Omental fat pad (tissue), 3 donors: ENCODE measurements at regions not wholly inside any gene's neighbourhood (a gene's known extent, or its start where the extent isn't known, plus 50 kb on each side); places are given as distances from the start of the nearest gene placed in this dataset.

Experiments
- ATAC-seq: fragments of 150-250 bp; one replicate; pipeline ENCODE4 v1.9.1; 2016; ENCODE audit warnings: mild to moderate bottlenecking, moderate library complexity; ENCODE audit not compliant: low FRiP score
- DNase-seq: peaks from one replicate; pipeline ENCODE4 v3.0.0-alpha.2; 2019; ENCODE audit warnings: low spot score
- TF ChIP-seq, protein P1 (sequence below), 3 donors: fragments of 450-650 bp; IDR thresholded peaks; one replicate each; pipeline ENCODE4 v1.5.1; 2016 to 2017; ENCODE audit warnings: antibody characterized with exemption in 3 of 3, mild to moderate bottlenecking in 3 of 3, moderate library complexity in 2 of 3

- no peak for ATAC-seq
- no peak for DNase-seq
- TF ChIP-seq, protein P1, sequence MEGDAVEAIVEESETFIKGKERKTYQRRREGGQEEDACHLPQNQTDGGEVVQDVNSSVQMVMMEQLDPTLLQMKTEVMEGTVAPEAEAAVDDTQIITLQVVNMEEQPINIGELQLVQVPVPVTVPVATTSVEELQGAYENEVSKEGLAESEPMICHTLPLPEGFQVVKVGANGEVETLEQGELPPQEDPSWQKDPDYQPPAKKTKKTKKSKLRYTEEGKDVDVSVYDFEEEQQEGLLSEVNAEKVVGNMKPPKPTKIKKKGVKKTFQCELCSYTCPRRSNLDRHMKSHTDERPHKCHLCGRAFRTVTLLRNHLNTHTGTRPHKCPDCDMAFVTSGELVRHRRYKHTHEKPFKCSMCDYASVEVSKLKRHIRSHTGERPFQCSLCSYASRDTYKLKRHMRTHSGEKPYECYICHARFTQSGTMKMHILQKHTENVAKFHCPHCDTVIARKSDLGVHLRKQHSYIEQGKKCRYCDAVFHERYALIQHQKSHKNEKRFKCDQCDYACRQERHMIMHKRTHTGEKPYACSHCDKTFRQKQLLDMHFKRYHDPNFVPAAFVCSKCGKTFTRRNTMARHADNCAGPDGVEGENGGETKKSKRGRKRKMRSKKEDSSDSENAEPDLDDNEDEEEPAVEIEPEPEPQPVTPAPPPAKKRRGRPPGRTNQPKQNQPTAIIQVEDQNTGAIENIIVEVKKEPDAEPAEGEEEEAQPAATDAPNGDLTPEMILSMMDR (IDR thresholded peaks at IDR 0.05): no peak
Observed at GRCh38 chr14:96723946-96724345, 73.2 kb upstream of the VRK1 start.

DNA sequence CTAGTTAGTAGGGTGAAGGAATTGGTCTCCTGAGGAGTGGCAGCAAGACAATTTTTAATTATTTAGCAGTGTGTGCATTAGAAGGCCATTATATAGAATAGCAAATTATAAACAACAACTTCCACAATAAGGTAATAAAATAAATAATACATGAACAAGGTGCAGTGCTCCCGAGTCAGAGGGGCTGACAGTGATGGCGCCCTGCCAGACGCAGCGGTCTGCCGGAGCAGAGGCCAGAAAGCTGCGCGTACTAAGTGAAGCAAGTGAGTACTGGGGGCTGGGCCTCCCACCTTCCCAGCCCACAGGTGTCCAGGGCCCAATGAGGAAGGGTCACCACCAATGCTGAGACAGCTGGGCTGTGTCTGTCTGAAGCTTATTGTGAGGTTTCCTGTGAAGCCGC lies 72.0 kb upstream of the VRK1 start:
- ATAC-seq (no peak), DNase-seq (no peak)
- TF ChIP-seq, protein P1 (IDR thresholded peaks at IDR 0.05): no peak

- DNase-seq (no peak), ATAC-seq (no peak)
- TF ChIP-seq, protein P1 (IDR thresholded peaks at IDR 0.05): no peak
Observed at GRCh38 chr14:96727073-96727472, 70.1 kb upstream of the VRK1 start.

- DNase-seq (no peak), ATAC-seq (no peak)
- TF ChIP-seq, protein P1 (IDR thresholded peaks at IDR 0.05): no peak
Observed at GRCh38 chr14:96727491-96727890, 69.7 kb upstream of the VRK1 start.

DNA sequence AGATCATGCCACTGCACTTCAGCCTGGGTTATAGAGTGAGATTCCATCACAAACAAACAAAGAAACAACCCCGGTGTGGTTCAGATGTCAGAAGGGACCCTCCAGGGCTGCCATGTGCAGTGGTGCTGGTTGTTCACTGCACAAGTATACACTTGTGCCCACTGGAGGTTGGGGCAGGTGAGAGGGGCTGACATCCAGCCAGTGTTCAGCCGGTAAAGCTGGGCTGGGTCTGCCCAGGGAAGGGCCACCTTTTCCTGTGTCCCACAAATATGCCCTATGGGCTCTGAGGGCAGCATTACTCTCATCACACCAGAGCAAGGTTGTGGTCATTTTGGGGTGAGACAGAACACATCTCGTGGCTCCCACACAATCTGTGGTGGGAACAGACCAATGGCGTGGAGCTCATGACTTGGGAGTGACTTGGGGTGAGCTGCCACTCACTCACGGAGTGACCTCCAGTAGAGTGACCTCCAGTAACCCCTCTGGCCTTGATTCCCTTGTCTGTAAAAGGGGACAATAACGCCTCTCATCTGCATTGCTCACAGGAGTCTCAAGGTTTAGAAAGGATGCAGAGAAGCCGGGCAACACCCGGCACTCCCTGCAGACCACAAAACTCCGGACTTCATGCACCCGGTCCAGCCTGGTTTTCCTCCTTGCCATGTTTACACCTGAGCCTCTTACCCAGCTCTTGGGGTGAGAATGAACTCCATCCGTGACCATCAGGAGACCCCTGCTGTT lies 69.0 kb upstream of the VRK1 start:
- ATAC-seq: no peak
- no peak for DNase-seq
- TF ChIP-seq, protein P1 (IDR thresholded peaks at IDR 0.05): no peak

GRCh38 chr14:96729889-96730288 lies 67.3 kb upstream of the VRK1 start:
- ATAC-seq (no peak), DNase-seq (no peak)
- TF ChIP-seq, protein P1 (IDR thresholded peaks at IDR 0.05): no peak

GRCh38 chr14:96730386-96730785 lies 66.8 kb upstream of the VRK1 start:
- TF ChIP-seq, protein P1 (IDR thresholded peaks at IDR 0.05): no peak
- no peak for DNase-seq
- ATAC-seq: no peak
